ENCODE measurements at regions not wholly inside any gene's neighbourhood (a gene's known extent, or its start where the extent isn't known, plus 50 kb on each side); places are given as distances from the start of the nearest gene placed in this dataset.

DNA sequence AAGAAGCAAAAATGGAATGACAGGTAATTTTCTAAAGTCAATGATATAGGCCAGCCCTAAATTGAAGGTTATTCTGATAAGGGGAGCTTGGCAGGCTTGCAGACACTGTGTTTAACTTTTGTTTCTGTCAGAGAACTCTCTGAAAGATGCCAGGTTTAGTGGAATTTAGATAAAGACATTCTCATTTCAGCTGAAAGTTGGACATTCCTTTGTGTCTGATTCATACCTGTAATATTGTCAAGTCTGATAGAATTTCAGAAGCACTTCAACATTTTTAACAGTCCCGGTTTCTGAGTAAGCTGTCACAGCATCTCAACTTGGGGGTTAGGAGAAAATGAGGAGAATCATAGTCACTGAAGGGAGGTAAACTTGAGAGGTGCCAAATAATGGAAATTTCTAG is 84.0 kb downstream of the DIPK2A start:
- no peak overlapping the region for H3K4me3 ChIP-seq
- no peaks in the 10 kb centered on the region for H3K36me3 ChIP-seq
- H3K27ac ChIP-seq = no peak overlapping the region
- TF ChIP-seq CTCF (IDR thresholded peaks at IDR 0.05) = no peak
- no peaks in the 10 kb centered on the region for H3K27me3 ChIP-seq
- no peaks in the 10 kb centered on the region for H3K9me3 ChIP-seq
- no peak for DNase-seq (ENCODE audit: low spot score in 2 of 2)
- intact Hi-C loops (cut with DNase I) = no loop called here
- H3K4me1 ChIP-seq = peaks cover 0 to 6% of the 10 kb centered on the region in 2 donors

GRCh38 chr3:144058713-144059112 is 87.1 kb downstream of the DIPK2A start:
- intact Hi-C loops (cut with DNase I) = no loop called here
- Histone ChIP-seq H3K27ac (no peak overlapping the region), H3K36me3 (no peaks in the 10 kb centered on the region), H3K4me1 (peaks cover 0 to 6% of the 10 kb centered on the region in 2 donors), H3K9me3 (no peaks in the 10 kb centered on the region), H3K27me3 (no peaks in the 10 kb centered on the region), H3K4me3 (no peak overlapping the region)
- DNase-seq (ENCODE audit: low spot score in 2 of 2) = no peak
- TF ChIP-seq CTCF (IDR thresholded peaks at IDR 0.05) = no peak

DNA sequence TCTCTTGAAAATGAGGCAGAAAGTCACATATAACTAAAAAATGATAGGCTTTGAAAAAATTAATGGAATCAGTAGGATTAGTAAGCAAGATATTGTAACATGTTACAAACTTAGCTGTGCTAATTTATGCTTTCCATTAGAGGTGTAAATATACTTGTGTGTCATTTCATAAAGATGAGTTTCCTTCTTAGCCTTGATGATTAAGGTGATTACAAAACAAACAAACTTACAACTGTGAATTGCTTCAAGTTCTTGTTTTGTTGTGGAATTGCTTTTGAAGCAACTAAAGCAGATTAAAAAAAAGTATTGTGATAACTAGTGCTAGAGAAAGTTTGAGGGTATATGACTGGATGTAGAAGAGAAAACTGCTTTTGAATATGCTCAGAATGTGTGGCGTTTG is 87.9 kb downstream of the DIPK2A start:
- intact Hi-C loops (cut with DNase I) = no loop called here
- no peaks in the 10 kb centered on the region for H3K9me3 ChIP-seq
- no peak overlapping the region for H3K4me3 ChIP-seq
- no peaks in the 10 kb centered on the region for H3K36me3 ChIP-seq
- H3K4me1 ChIP-seq = peaks cover 0 to 3% of the 10 kb centered on the region in 2 donors
- DNase-seq (ENCODE audit: low spot score in 2 of 2) = no peak
- H3K27me3 ChIP-seq = no peaks in the 10 kb centered on the region
- TF ChIP-seq CTCF (IDR thresholded peaks at IDR 0.05) = no peak
- H3K27ac ChIP-seq = no peak overlapping the region

- no peak for DNase-seq (ENCODE audit: low spot score in 2 of 2)
- intact Hi-C loops (cut with DNase I) = no loop called here
- Histone ChIP-seq H3K4me1 (peaks cover 0 to 3% of the 10 kb centered on the region in 2 donors), H3K36me3 (no peaks in the 10 kb centered on the region), H3K27ac (no peak overlapping the region), H3K27me3 (no peaks in the 10 kb centered on the region), H3K4me3 (no peak overlapping the region), H3K9me3 (no peaks in the 10 kb centered on the region)
- no peak for TF ChIP-seq CTCF (IDR thresholded peaks at IDR 0.05)
These were observed 89.3 kb downstream of the DIPK2A start for GRCh38 chr3:144060881-144061280.

DNA sequence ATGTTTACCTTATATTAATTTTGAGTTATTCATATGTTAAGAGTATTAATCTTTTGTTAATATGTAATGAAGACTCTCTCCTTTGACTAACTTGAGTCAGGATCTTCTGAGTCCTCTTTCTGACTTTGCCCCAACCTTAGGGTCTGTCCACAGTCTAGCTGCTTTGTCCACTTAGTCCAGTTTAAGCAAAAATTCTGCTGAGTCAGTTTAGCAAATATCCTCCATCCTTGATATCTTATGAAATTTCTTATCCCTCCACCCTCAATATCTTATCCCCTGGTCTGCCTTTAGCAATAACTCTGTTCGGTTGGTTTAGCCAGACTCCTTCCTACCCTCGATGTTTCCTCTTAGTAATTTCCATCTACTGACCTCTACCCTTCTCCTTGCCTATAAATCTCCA is 91.7 kb downstream of the DIPK2A start:
- no peak overlapping the region for H3K4me3 ChIP-seq
- H3K27me3 ChIP-seq = no peaks in the 10 kb centered on the region
- no peaks in the 10 kb centered on the region for H3K36me3 ChIP-seq
- no peak for TF ChIP-seq CTCF (IDR thresholded peaks at IDR 0.05)
- intact Hi-C loops (cut with DNase I) = no loop called here
- no peak for DNase-seq (ENCODE audit: low spot score in 2 of 2)
- no peaks in the 10 kb centered on the region for H3K9me3 ChIP-seq
- peaks cover 0 to 3% of the 10 kb centered on the region in 2 donors for H3K4me1 ChIP-seq
- H3K27ac ChIP-seq = no peak overlapping the region

DNA sequence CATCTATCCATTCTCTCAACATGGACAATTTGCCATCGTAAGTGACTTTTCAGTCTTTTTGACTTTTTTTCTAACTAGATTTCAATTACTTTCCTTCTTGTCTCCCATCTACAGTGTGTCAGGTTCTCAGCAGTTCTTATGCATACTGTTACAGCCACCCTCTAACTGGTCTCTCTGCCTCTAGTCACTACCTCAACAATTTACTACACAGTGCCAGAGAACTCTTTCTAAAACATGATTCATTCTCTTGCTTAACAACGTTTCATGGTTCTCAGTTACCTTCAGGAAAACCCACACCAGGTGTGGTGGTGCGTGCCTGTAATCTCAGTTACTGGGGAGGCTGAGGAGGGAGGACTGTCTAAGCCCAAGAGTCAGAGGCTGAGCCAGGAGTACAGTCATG is 95.4 kb downstream of the DIPK2A start:
- DNase-seq (ENCODE audit: low spot score in 2 of 2) = no peak
- TF ChIP-seq CTCF (IDR thresholded peaks at IDR 0.05) = no peak
- H3K4me3 ChIP-seq = no peak overlapping the region
- intact Hi-C loops (cut with DNase I) = no loop called here
- H3K27ac ChIP-seq = no peak overlapping the region
- no peaks in the 10 kb centered on the region for H3K27me3 ChIP-seq
- H3K36me3 ChIP-seq = no peaks in the 10 kb centered on the region
- H3K4me1 ChIP-seq = no peaks in the 10 kb centered on the region
- H3K9me3 ChIP-seq = peaks cover 0 to 10% of the 10 kb centered on the region in 2 donors
